Testis (tissue), 2 donors: ENCODE measurements at regions not wholly inside any gene's neighbourhood (a gene's known extent, or its start where the extent isn't known, plus 50 kb on each side); places are given as distances from the start of the nearest gene placed in this dataset.

ENCODE experiments used
- DNase-seq: peaks from one replicate; pipeline ENCODE4 v3.0.0-alpha.2; 2019
- H3K27ac ChIP-seq, 2 donors: fragments of 200-600 bp; sonication (generic); one replicate each; pipeline ENCODE4 v1.5.1; 2019
- H3K27me3 ChIP-seq: fragments of 200-600 bp; sonication (generic); one replicate; pipeline ENCODE4 v1.5.1; 2019
- H3K36me3 ChIP-seq: fragments of 200-600 bp; sonication (generic); one replicate; pipeline ENCODE4 v1.5.1; 2017; ENCODE audit warnings: low read depth; ENCODE audit errors: missing control alignments
- H3K4me1 ChIP-seq: fragments of 200-600 bp; sonication (generic); one replicate; pipeline ENCODE4 v1.5.1; 2019
- H3K4me3 ChIP-seq, 2 donors: fragments of 200-600 bp; sonication (generic); one replicate each; pipeline ENCODE4 v1.5.1; 2017 to 2019
- H3K9me3 ChIP-seq: fragments of 200-600 bp; sonication (generic); one replicate; pipeline ENCODE4 v1.5.1; 2017
- POLR2A ChIP-seq: fragments of 450-650 bp; IDR thresholded peaks from one replicate; pipeline ENCODE4 v1.6.1; 2017; ENCODE audit warnings: antibody characterized with exemption, mild to moderate bottlenecking, moderate library complexity
- WGBS, 2 donors: methylation state at CpG; one replicate each; pipeline ENCODE4 v1.1.5; 2018; 5-methylcytosine and 5-hydroxymethylcytosine counted together
- intact Hi-C: fragments of 100-400 bp; cut with DNase I; formaldehyde crosslinking; loops from one replicate; pipeline ENCODE4 v1.15.1; 2023; ENCODE audit warnings: low total_unique reads
- TF ChIP-seq, protein P1 (sequence below), 3 experiments: fragments of 450-650 bp in 2 of 3; fragments of 200-600 bp in 1 of 3; sonication (generic) in 1 of 3; IDR thresholded peaks; one replicate each; pipeline ENCODE4 v1.5.1; 2016 to 2019; ENCODE audit warnings: antibody characterized with exemption in 3 of 3, mild to moderate bottlenecking in 2 of 3, moderate library complexity in 1 of 3

DNA sequence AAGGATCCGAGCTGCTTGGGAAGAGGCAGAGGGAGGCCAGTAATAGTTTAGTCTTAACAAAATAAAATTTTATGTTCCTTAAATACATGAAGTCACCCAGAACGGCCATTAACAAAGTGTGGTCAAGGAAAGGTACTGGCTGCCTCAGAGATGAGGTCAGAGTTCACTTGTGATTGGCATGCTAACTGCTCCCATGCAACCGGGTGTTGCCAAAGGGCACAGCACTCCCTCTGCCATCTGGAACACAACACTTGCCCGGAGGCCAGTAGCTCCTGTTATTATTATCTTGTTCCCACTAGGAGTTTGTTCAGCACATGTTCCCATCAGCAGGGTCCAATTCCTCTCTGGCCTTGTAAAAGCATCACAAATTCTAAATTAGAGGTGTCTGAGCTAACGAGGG is 207.0 kb downstream of the CYP26B1 start:
- TF ChIP-seq, protein P1, sequence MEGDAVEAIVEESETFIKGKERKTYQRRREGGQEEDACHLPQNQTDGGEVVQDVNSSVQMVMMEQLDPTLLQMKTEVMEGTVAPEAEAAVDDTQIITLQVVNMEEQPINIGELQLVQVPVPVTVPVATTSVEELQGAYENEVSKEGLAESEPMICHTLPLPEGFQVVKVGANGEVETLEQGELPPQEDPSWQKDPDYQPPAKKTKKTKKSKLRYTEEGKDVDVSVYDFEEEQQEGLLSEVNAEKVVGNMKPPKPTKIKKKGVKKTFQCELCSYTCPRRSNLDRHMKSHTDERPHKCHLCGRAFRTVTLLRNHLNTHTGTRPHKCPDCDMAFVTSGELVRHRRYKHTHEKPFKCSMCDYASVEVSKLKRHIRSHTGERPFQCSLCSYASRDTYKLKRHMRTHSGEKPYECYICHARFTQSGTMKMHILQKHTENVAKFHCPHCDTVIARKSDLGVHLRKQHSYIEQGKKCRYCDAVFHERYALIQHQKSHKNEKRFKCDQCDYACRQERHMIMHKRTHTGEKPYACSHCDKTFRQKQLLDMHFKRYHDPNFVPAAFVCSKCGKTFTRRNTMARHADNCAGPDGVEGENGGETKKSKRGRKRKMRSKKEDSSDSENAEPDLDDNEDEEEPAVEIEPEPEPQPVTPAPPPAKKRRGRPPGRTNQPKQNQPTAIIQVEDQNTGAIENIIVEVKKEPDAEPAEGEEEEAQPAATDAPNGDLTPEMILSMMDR (IDR thresholded peaks at IDR 0.05): no peak
- H3K27ac ChIP-seq: no peak overlapping the region
- intact Hi-C loops: no loop called here
- no peaks in the 10 kb centered on the region for H3K9me3 ChIP-seq
- no peak overlapping the region for H3K4me3 ChIP-seq
- 51 to 53% methylated on average over 5 of the region's 5 CpGs for WGBS, 2 donors
- H3K4me1 ChIP-seq: no peaks in the 10 kb centered on the region
- DNase-seq: no peak
- no peaks in the 10 kb centered on the region for H3K36me3 ChIP-seq
- no peaks in the 10 kb centered on the region for H3K27me3 ChIP-seq

DNA sequence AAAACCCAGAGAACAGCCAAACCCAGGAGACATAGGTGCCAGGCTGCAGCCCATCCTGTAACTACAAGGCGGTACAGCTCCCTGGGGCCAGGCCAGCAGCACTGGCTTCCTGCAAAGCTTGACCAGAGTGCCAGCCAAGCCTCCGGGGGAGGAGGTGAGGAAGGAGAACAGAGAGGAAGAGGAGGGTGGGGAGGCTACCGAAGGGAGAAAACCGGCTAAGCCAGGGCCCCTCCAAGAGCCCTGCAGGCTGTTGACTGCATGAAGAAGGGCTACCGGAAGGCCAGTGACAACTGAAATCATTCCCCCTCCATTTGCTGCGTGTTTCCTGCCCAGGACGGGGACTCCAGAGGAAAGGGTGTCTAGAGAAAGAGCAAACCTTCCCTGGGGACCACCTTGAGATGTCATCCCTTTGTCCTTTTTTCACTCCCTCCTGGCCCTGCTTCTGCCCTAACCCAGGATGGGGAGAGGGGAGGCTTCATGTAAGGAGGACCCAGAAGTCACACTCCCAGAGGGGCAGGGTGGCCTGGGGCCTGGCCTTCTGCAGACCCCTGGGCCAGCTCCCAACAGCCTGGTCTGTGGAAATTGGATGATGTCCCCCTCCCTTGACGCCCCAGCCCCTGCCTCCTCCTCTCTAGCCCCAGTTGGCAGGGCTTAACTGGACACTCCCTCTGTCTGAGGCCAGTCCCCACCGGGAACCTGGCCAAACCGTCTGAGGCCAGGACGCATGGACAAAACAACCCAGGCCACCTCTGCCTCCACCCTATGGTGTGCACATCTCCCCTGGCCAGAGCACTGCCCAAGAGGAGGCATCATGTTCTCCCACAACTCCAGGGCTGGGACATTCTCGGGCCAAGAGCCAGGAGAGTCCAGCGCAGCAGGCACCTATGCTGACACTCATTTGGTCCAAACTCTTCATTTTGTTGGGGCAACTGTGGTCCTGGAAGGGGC is 207.8 kb downstream of the CYP26B1 start:
- Histone ChIP-seq H3K27me3 (no peaks in the 10 kb centered on the region), H3K9me3 (no peaks in the 10 kb centered on the region), H3K27ac (no peak overlapping the region), H3K4me3 (no peak overlapping the region), H3K4me1 (no peaks in the 10 kb centered on the region), H3K36me3 (no peaks in the 10 kb centered on the region)
- WGBS, 2 donors: 71 to 75% methylated on average over 13 of the region's 13 CpGs
- no peak for DNase-seq
- TF ChIP-seq POLR2A: no peak
- TF ChIP-seq, protein P1 (IDR thresholded peaks at IDR 0.05): no peak
- intact Hi-C loops: no loop called here

DNA sequence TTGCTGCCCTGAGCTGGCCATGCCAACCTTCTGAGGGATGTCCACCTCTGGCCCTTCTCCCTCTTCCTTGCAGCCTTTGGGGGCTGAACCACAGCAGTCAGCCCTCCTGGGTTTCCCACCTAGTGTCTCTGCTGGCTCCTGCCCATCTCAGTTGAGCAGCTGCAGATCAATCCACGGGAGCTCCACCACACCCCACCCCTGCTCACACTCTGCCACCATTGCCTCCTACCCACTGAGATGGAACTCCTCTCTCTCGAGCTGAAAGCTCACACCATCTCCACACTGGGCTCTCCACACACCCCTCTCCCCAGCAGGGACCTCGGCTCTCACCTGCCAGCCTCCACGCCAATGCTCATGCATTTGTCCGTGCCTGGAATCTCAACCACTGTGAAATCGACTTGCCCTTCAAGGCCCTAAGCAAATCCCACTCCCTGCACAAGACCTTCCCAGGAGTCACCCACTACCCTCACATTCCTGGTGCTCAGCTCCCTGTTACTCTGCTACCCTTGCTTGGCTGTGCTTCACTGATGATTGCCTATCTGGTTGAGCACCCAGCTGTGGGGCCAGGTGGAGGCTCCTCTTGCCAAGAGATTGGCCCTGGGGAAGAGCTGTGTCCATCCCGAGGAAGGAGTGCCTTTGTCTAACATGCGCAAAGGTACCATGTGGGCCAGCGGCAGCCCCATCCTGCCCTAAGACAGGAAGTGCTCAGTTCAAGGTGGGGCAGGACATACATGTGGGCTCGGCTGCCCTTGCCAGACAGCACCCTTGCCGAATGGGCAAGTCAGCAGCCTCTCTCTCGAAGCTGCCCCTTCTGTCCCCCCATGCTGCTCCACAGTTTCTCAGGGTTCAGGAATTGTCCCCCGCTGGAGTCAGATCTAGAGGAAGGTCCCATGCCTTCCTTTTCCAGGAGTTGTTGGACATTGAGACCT is 208.7 kb downstream of the CYP26B1 start:
- no peak overlapping the region for H3K27ac ChIP-seq
- no peaks in the 10 kb centered on the region for H3K27me3 ChIP-seq
- intact Hi-C loops: no loop called here
- WGBS, 2 donors: 93 to 95% methylated on average over 7 to 13 of the region's 13 CpGs
- H3K4me3 ChIP-seq: no peak overlapping the region
- no peaks in the 10 kb centered on the region for H3K36me3 ChIP-seq
- no peak for TF ChIP-seq POLR2A
- TF ChIP-seq, protein P1 (IDR thresholded peaks at IDR 0.05): no peak
- no peaks in the 10 kb centered on the region for H3K9me3 ChIP-seq
- no peaks in the 10 kb centered on the region for H3K4me1 ChIP-seq
- no peak for DNase-seq

DNA sequence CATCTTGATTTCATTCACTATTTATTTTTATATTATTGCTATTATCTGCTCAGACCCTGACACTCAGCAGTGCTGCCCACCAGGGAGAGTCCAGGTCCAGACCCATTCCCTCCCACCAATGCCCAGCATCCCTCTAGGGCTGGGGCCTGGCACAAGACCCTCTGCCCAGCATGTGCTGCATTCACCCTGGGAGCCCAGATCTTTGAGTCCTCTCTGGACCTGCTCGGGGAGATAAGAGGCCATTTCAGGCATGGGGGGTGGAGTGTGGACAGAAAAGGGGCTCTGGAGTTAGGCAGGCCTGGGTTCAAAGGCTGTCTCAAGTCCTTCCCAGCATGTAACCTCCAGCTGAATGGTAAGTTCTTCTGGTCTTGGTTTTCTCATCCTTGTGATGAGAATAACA is 209.6 kb downstream of the CYP26B1 start:
- WGBS, 2 donors: 88 to 100% methylated on average over 1 of the region's 1 CpG
- DNase-seq: no peak
- Histone ChIP-seq H3K9me3 (no peaks in the 10 kb centered on the region), H3K36me3 (no peaks in the 10 kb centered on the region), H3K27ac (no peak overlapping the region), H3K4me1 (no peaks in the 10 kb centered on the region), H3K27me3 (no peaks in the 10 kb centered on the region), H3K4me3 (no peak overlapping the region)
- TF ChIP-seq, protein P1 (IDR thresholded peaks at IDR 0.05): no peak
- TF ChIP-seq POLR2A: no peak
- intact Hi-C loops: no loop called here
